NCI-H774 (cell line): ENCODE measurements at regions not wholly inside any gene's neighbourhood (a gene's known extent, or its start where the extent isn't known, plus 50 kb on each side); places are given as distances from the start of the nearest gene placed in this dataset.

Experiments used
- DNase-seq: peaks from one replicate; lab custom pipeline; 2025; lab: John Stamatoyannopoulos, UW

GRCh38 chr5:124232515-124232914, 513.9 kb downstream of the ZNF608 start:
- DNase-seq: no peak

- DNase-seq: no peak
These were observed 514.6 kb downstream of the ZNF608 start for GRCh38 chr5:124231802-124232201.

DNA sequence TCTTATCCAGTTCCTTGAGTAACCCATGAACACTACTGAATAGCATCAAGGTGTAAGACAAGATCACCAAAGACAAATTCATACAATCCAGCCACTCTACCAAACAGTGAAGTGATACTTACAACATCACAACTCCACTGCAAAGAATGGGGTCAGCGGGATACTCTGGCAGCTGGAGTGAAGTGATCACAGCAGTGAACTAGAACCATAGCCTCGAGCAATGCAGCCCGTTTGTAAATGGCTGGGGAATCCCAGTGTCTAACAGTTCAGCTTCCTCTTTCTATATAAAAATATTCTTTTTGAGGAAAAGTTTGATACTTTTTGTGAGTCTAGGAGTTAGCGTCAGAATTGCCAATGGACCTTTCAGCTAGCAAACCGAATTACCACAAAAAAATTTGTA, 515.2 kb downstream of the ZNF608 start:
- DNase-seq: no peak

DNA sequence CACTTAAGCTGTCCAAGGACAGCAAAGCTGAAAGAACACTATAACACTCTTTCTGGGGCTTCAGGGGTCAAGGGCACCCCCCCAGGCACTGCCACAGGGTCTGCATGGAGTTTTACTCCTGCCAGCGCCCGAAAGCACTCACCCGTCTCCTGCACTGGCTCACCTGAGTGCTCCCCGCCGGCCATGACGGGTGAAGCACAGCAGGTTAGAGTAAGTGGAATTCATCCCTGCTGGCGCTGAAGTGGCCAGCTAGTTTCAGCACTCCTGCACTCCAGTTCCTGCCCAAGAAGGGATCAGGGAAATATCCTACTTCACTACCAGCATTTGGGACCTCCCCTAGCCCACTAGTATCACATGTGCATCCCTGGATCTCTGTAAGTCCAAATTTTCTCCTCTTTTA, 516.0 kb downstream of the ZNF608 start:
- no peak for DNase-seq

GRCh38 chr5:124229352-124229751, 517.1 kb downstream of the ZNF608 start:
- DNase-seq: no peak

DNA sequence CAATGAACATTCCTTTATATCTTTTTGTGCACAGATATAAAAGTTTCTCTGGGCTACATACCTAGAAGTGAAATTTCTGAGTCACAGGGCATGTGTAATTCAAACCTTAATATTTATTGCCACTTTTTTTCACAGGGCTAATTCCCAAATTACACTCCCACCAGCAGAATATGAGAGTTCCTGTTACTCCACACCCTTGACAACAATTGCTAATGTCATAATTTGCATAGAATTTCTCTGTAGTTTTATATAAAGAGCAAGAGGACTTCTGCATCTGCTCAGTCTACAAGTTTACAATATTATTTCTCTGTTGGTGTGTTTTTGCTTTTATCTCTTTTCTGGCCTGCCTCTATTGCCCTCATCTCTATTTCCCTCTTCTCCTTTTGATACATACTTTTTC, 518.5 kb downstream of the ZNF608 start:
- no peak for DNase-seq

- no peak for DNase-seq
These were observed 526.0 kb downstream of the ZNF608 start for GRCh38 chr5:124220418-124220817.

GRCh38 chr5:124212934-124213333, 533.5 kb downstream of the ZNF608 start:
- DNase-seq: no peak

GRCh38 chr5:124210111-124210910, 536.1 kb downstream of the ZNF608 start:
- DNase-seq: no peak

DNA sequence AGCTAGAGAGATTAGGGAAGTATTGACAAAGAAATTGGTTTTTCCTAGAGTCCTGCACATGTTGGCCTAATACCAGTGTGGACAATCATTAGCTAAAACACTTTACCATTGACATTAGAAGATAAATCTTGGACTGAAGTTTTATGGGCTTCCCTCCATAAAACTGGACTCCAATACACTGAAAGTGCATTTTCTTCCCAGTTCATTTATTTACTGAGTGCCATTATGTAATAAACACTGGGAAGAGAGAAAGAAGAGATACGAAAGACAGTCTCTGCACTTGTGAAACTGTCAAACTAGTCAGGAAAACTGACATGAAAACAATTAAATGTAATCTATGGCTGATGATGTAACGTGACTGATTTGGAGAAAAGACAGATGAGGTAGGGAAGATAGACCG, 539.3 kb downstream of the ZNF608 start:
- DNase-seq: no peak

DNA sequence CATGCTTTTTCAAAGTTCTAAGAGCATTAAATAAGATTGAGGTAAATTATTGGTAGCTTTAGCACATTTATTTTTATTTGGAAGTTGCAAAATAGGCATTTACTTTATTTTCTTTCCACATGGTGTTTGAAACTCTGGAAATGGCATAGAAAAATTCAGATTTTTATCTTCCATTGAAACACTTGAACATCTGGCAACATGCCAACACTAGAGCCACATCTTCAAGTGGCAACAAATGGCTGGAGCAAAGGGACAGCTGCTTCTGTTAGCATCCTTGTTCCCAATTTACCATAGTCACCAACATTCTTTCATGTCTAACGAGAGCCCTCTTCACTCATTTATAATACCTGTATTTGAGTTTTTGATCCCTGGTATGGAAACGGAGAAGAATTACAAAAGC, 539.9 kb downstream of the ZNF608 start:
- DNase-seq: no peak

- no peak for DNase-seq
These were observed 543.1 kb downstream of the ZNF608 start for GRCh38 chr5:124203303-124203702.

DNA sequence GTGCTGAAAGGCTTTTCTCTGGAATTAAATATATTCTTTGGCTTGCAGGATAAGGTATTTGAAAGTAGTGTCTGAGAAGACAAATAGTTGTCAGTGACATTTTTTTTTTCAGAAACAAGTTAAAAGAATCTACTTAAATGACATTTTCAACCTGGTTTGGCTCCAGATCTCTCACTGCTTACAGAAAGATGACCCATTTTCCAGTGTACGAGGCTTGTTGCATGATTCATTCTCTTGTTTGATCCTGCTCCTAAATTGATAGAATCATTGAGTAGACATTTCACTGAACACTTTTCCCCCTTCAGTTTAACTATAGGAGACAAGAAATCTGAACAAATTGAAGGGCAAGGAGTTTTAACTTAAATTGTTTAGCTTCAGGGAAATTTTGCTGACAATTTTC, 546.1 kb downstream of the ZNF608 start:
- DNase-seq: no peak

GRCh38 chr5:124199893-124200292, 546.5 kb downstream of the ZNF608 start:
- DNase-seq: no peak

DNA sequence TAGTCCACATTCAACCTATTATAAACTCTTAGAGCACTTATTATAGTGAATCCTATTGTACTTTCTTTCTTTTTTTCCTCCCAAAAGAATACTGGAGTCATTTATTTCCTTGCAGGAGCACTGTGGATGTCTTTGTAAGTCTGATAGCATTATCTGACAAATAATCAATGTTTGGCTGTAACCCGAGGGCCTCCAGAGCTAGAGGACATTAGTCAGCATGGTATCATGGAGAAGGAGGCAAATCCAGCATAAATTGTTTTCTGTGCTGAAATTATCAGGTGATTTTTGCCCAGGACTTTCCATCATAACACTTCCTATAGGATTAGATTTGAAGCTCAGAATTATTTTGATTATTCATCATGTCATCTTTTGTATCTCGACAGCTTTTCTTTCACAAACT, 551.0 kb downstream of the ZNF608 start:
- DNase-seq: no peak

DNA sequence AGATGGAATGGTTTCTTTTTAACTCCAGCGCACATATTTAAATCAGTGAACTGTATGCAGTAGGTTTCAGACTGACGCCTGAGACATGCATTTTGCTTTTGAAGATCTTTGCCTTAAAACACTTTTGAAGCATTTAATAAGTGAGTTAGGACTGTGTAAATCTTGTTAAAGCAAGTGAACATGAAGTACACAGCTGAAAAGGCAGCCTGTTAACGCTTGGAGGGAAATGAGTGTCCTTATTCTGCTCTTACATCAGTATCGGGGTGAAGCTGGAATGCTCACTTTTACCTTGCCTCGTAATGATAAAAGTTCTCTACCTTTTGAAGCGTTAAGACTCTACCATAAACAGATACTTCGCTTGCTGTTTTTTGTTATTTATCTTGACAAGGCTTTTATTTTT, 552.2 kb downstream of the ZNF608 start:
- DNase-seq: no peak

DNA sequence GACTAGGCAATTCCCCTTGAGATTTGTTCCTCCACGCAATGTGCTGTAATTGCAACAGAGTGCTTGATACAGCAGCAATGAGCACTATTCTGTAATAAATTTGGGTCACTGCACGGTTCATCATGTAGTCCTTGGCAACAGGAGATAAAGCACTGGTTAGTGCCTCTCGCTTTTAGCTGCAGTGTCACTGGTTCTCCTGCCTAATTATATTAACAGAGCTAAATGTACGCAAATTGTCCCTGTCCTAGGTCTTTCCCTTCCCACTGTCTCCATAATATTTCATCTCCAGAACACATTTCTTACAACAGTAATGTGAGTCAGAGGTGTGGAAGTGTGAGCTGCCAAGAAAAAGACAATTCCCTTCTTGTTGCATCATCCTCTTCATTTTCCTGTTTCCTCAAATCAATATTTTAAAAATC, 553.1 kb downstream of the ZNF608 start:
- no peak for DNase-seq

DNA sequence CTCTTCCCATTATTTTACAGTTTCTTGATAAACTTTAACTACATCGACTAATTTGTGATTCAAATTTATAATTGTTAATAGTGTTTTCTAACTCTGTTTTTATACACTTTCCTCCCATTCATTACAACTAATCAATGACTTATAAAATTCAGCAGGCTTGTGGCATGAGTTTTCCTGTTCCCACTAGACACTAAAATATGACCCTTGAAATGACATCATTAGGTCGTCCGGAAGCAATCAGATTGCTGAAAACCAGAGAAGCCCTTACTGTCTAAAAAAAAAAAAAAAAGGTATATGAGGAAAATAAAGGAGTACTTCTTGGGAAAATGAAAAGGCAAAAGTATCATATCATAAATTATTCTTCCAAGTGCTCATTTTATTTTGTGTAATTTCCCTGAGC, 553.7 kb downstream of the ZNF608 start:
- no peak for DNase-seq

DNA sequence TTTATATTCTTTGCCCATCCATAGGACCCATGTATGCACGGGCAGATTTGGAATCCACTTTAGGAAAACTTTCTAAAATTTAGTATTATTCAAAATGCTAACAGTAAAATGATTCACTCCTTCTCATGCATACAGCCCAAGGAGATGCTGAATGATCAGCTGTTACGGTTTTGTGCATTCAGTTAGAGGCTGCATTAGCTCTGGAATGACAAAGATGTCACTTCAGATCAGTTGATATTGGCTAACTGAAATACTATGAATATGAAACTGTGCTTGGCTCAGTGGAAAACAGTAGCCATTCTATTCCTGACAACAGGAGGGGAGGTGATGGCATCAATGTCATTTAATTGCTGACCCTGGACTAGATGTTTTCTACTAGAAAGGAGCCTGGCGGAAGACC, 560.7 kb downstream of the ZNF608 start:
- DNase-seq: no peak

DNA sequence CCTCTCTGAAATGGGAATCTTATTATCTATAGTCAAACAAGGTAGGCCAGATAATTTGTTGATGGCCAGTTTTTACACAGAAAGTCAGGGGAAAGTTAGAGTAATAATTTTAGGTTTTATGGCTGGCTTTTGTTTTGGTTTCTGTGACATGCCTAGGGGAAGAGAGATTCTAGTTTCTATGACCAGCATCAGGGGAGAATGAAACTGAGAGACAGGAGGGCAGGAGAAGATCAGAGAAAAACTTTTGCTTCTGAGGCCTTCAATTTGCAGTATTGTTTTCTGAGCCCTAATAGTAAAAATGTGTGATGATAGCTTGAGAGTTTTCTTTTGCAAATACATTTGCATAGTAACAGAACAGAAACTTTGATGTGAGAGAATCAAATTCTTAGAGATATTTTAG, 564.3 kb downstream of the ZNF608 start:
- DNase-seq: no peak

DNA sequence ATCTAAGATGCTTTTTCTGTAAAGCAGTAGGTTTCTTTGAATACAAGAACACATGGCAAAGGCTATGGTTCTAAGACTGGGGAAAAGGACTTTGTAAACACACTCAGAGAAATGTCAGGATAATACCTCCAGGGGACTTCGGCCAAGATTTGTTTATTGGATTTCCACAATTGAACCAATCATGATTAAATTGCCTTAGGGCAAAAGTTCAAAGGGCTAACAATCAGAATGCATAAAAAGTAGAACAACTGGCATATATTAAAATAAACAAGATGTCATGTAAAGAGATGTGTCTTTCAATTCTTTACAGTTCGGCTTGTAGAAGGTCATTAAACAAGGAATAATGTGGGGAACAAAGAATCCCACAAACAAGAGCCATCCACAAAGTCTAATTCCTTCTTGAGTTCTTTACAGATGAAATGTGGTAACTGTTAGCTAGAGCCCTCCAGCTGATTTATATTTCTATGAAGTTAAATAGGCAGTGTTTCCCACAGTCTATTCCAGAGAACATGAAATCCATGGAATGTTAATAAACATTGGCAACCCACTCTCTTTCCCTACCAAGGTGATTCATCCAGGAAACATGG, 565.5 kb downstream of the ZNF608 start:
- no peak for DNase-seq

GRCh38 chr5:124180299-124180874, 566.1 kb downstream of the ZNF608 start:
- DNase-seq: no peak

DNA sequence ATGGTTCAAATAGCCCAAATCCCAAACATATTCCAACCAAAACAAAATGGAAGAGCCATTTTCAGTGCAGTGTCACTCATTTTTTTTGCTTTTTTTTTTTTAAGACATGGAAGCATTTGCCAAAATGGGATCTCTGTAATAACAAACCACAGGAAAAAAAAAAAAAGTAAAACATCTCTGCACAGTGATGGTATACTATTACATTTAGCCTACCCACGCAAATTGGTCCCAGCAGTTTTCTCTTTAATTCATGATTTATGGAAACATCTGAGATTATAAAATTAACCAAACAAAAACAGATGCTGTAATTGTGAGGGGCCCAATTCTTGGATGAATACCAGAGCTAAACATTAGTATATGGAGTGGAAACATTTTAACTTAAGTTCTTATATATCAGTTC, 566.6 kb downstream of the ZNF608 start:
- DNase-seq: no peak

DNA sequence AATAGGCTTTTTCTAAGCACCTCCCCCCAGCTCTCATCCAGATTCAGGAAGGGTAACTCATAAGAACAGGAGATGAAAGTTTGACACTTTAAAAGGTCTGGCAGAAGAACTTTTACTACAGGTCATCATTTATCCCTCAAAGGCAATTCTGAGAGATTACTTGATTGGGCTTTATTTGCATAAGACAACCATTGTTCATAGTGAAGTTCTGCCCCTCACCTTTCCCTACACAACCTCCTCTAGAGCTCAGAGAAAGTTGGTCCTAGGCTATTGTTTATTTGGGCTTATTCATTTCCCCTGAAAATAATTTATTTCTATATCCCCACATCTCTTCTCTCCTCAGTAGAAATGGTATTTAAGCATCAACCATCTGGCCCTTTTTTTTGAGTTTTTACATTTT, 568.4 kb downstream of the ZNF608 start:
- no peak for DNase-seq
